HPDE6-E6E7 (cell line): ENCODE measurements at regions not wholly inside any gene's neighbourhood (a gene's known extent, or its start where the extent isn't known, plus 50 kb on each side); places are given as distances from the start of the nearest gene placed in this dataset.

Source experiments
- DNase-seq: peaks from one replicate; pipeline ENCODE4 v3.0.0; 2011; ENCODE audit warnings: missing footprints; ENCODE audit errors: extremely low spot score

- DNase-seq, result no peak
Observed at GRCh38 chr12:89256060-89256459, 96.2 kb downstream of the DUSP6 start.

- DNase-seq, result no peak
Observed at GRCh38 chr12:89253488-89253887, 98.8 kb downstream of the DUSP6 start.

- DNase-seq, result no peak
Observed at GRCh38 chr12:89252284-89252683, 100.0 kb downstream of the DUSP6 start.

- DNase-seq, result no peak
Observed at GRCh38 chr12:89251342-89252271, 100.7 kb downstream of the DUSP6 start.

- no peak for DNase-seq
Observed at GRCh38 chr12:89250636-89251035, 101.7 kb downstream of the DUSP6 start.

- DNase-seq, result no peak
Observed at GRCh38 chr12:89250213-89250612, 102.1 kb downstream of the DUSP6 start.

GRCh38 chr12:89247967-89248366 is 104.3 kb downstream of the DUSP6 start:
- DNase-seq, result no peak

- DNase-seq, result no peak
Observed at GRCh38 chr12:89247541-89247942, 104.8 kb downstream of the DUSP6 start.

- no peak for DNase-seq
Observed at GRCh38 chr12:89245090-89245489, 107.2 kb downstream of the DUSP6 start.

- DNase-seq, result no peak
Observed at GRCh38 chr12:89244536-89244935, 107.8 kb downstream of the DUSP6 start.

GRCh38 chr12:89243771-89244170 is 108.5 kb downstream of the DUSP6 start:
- no peak for DNase-seq

GRCh38 chr12:89239534-89239933 is 112.8 kb downstream of the DUSP6 start:
- no peak for DNase-seq

- DNase-seq, result no peak
Observed at GRCh38 chr12:89238593-89238992, 113.7 kb downstream of the DUSP6 start.

- DNase-seq, result no peak
Observed at GRCh38 chr12:89237763-89238162, 114.5 kb downstream of the DUSP6 start.

- peak; percentile 36 for DNase-seq
Observed at GRCh38 chr12:89236748-89237383, 115.4 kb downstream of the DUSP6 start.

- no peak for DNase-seq
Observed at GRCh38 chr12:89236237-89236636, 116.1 kb downstream of the DUSP6 start.

GRCh38 chr12:89235189-89235993 is 116.9 kb downstream of the DUSP6 start:
- no peak for DNase-seq

- DNase-seq, result no peak
Observed at GRCh38 chr12:89234324-89235114, 117.8 kb downstream of the DUSP6 start.

- no peak for DNase-seq
Observed at GRCh38 chr12:89231686-89232085, 120.6 kb downstream of the DUSP6 start.

- no peak for DNase-seq
Observed at GRCh38 chr12:89230376-89231315, 121.7 kb downstream of the DUSP6 start.
